ENCODE measurements at regions not wholly inside any gene's neighbourhood (a gene's known extent, or its start where the extent isn't known, plus 50 kb on each side); places are given as distances from the start of the nearest gene placed in this dataset.
"Not testable (repeated sequence)": the region's sequence is repeated elsewhere in the genome, so short reads cannot be mapped to it uniquely, and the experiment has no call there.

GRCh38 chr11:67805253-67806126 lies 131.1 kb upstream of the ALDH3B2 start:
- DNase-seq (ENCODE audit: low read depth, low spot score), result peak; percentile 98

GRCh38 chr11:67804435-67805252 lies 130.2 kb upstream of the ALDH3B2 start:
- peak; percentile 31 for DNase-seq (ENCODE audit: low read depth, low spot score)

- not testable (repeated sequence) for DNase-seq (ENCODE audit: low read depth, low spot score)
Observed at GRCh38 chr11:67803519-67803918, 129.1 kb upstream of the ALDH3B2 start.

- DNase-seq (ENCODE audit: low read depth, low spot score), result not testable (repeated sequence)
Observed at GRCh38 chr11:67803055-67803454, 128.6 kb upstream of the ALDH3B2 start.

GRCh38 chr11:67802623-67803022 lies 128.2 kb upstream of the ALDH3B2 start:
- DNase-seq (ENCODE audit: low read depth, low spot score), result not testable (repeated sequence)

- not testable (repeated sequence) for DNase-seq (ENCODE audit: low read depth, low spot score)
Observed at GRCh38 chr11:67801397-67801796, 127.0 kb upstream of the ALDH3B2 start.

GRCh38 chr11:67800591-67800990 lies 126.2 kb upstream of the ALDH3B2 start:
- not testable (repeated sequence) for DNase-seq (ENCODE audit: low read depth, low spot score)

- DNase-seq (ENCODE audit: low read depth, low spot score), result not testable (repeated sequence)
Observed at GRCh38 chr11:67799808-67800207, 125.4 kb upstream of the ALDH3B2 start.

GRCh38 chr11:67797726-67798521 lies 123.5 kb upstream of the ALDH3B2 start:
- DNase-seq (ENCODE audit: low read depth, low spot score), result peak; percentile 45

GRCh38 chr11:67795746-67796145 lies 121.3 kb upstream of the ALDH3B2 start:
- DNase-seq (ENCODE audit: low read depth, low spot score), result no peak

GRCh38 chr11:67793750-67794149 lies 119.3 kb upstream of the ALDH3B2 start:
- DNase-seq (ENCODE audit: low read depth, low spot score), result not testable (repeated sequence)

- DNase-seq (ENCODE audit: low read depth, low spot score), result not testable (repeated sequence)
Observed at GRCh38 chr11:67792273-67792990, 118.0 kb upstream of the ALDH3B2 start.

- DNase-seq (ENCODE audit: low read depth, low spot score), result not testable (repeated sequence)
Observed at GRCh38 chr11:67791598-67792170, 117.3 kb upstream of the ALDH3B2 start.

- not testable (repeated sequence) for DNase-seq (ENCODE audit: low read depth, low spot score)
Observed at GRCh38 chr11:67788341-67788695, 113.9 kb upstream of the ALDH3B2 start.

- not testable (repeated sequence) for DNase-seq (ENCODE audit: low read depth, low spot score)
Observed at GRCh38 chr11:67787681-67788340, 113.4 kb upstream of the ALDH3B2 start.

GRCh38 chr11:67781967-67782366 lies 107.5 kb upstream of the ALDH3B2 start:
- DNase-seq (ENCODE audit: low read depth, low spot score), result not testable (repeated sequence)

- not testable (repeated sequence) for DNase-seq (ENCODE audit: low read depth, low spot score)
Observed at GRCh38 chr11:67781506-67781905, 107.1 kb upstream of the ALDH3B2 start.

GRCh38 chr11:67780056-67780455 lies 105.6 kb upstream of the ALDH3B2 start:
- no peak for DNase-seq (ENCODE audit: low read depth, low spot score)

- DNase-seq (ENCODE audit: low read depth, low spot score), result not testable (repeated sequence)
Observed at GRCh38 chr11:67779189-67779875, 104.9 kb upstream of the ALDH3B2 start.

Measured in astrocyte of the hippocampus (primary cell).